ENCODE measurements at regions not wholly inside any gene's neighbourhood (a gene's known extent, or its start where the extent isn't known, plus 50 kb on each side); places are given as distances from the start of the nearest gene placed in this dataset.
A peak's percentile ranks its signal among the peaks of the same experiment; 100 is the strongest.

DNA sequence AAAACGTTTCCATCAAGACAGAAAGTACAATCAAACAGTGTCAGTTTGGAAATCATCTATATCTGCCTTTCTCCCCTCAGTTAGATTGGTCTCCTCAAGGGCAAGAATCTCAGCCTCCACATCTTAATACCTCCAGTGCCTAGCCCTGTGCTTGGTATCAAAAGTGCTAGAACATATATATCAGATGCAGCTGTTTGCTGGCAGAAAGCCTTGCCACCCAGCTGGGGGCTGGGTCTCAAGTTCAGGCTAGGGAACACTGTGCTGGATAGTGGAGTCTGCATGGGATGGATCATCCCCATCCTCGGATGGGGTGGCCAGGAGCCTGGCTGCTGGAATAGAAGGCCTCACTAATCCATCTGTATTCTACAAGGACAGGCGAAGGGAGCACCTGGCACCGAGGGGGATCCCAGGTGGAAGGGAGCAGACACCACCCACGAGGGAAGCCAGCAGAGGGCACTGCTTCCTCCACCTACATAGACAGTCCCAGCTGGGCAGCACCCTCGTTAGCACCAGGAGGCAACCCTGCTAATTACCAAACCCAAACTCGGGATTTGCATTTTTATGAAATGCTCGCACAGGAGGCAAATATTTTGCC is 602.2 kb downstream of the BUD13 start:
- DNase-seq, result peak; percentile 32

DNA sequence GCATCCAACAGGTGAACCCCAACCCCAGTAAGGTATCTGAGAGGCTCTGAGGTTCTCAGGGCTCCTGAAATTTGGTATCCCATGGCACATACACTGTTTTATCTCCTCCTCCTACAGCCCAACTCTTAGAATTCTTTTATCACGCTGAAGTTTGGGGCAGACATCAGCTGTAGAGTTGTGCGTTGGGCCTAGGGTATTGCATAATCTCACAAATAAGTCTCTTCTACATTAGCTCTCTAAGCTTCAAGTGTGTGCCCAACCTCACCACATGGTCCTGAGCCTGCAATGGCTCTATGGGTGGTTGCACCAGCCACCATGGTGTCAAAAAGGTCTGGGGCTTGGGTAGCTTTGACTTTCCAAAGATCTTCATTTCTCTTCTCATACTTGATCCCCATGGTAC is 603.0 kb downstream of the BUD13 start:
- DNase-seq, result no peak

DNA sequence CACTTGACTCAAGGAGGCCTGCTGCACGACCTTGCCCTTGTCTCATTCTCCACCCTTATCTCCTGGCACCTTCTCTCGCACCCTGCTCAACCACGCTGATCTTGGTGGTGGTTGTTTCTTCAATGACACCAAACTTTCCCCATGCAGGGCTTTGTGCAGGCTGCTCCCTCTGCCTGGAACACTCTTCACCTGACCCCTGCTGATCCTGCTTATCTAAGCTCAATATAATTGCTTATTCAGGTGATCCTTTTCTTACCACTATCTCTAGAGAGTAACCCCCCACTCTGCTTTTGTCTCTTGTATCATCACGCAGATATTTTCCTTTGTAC is 604.4 kb downstream of the BUD13 start:
- no peak for DNase-seq

DNA sequence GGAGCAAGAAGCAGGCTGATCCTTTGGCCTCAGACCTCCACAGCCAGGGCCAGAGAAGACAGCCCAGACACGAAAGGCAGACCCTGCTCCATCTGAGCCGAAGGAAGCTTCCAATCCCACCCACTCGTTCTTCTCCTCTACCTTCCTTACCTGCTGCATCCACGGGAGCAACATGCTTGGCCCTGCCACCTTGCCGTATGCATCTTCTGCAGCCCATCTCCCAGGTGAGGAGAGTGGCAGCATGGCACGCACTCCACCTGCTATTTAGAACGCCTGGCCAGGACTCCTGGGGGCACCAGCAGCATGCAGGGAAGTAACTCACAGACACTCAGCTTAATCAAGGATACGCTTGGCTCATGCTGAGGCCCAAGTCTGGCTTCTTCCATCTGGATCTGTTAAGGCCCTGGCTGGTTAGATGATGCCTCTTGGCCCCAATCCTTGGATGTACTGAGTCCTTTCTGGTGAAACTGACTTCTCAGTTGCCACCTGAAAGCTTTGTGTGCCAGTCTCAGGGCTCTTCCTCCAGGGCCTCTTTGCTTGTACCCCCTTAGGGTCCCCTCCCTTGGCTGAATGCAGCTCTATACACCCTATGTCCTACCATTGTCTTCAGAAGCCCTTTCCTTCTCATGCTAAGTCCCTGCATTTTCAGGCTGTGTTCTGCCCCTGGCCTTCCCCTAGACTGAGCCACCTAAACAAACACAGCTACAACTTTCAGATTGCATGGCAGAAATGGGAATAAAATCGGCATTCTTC is 604.9 kb downstream of the BUD13 start:
- DNase-seq, result no peak

DNA sequence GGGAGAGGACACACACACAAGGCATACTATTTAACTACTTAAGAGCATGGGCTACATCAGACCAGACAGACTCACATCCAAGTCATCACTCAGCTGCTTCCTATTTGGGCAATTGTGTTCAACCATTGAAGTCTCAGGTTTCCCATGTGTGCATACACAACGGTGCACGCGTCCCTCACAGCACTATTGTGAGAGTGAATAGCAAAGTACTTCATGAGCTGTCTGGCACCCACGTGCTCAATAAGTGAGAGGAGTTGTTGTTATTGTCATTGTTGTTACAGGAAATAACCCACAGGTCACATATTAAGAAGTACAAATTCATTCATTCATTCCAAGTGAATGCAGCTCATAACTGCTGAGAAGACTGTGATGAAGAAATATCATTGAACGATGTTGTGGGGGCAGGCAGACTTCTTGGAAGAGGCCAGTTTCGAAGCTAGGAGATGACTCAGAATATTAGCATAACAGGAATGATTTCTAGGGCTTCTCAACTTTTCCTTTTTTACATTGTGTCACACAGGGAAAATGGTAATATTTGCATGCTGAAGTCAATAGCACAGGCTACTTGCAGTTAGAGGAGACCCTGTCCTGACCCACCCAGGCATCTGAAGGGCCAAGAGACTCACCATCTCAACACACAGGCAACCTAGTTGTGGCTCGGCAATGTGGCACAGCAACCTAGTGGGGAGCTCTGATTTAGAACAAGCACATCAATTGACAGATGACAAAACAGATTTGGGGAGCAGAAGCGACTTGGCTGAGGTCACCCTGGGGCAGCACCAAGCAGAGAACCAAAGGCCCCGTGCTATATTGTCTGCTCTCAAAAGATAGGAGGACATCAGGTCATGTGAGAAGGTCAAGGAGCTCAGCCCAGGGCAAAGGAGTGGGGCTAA is 606.0 kb downstream of the BUD13 start:
- no peak for DNase-seq

DNA sequence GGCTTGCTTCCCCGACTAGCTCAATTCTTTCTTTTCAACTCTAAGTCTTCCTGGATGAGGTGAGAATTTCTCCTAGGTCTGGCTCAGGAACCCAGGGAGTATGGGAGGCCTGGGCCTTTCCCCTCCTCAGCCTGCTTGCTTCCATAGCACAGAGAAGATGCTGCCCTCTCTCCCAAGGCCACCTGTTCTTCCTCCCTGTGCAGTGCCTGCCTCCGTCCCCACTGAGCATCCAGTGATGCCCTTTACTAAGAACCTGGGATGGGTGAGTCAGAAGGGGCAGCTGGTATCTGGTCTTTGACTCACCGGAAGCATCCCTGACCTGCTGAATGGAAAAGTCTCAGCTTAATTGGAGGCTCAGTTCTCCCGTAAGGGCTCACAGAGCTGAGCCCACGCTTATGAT is 607.9 kb downstream of the BUD13 start:
- no peak for DNase-seq

DNA sequence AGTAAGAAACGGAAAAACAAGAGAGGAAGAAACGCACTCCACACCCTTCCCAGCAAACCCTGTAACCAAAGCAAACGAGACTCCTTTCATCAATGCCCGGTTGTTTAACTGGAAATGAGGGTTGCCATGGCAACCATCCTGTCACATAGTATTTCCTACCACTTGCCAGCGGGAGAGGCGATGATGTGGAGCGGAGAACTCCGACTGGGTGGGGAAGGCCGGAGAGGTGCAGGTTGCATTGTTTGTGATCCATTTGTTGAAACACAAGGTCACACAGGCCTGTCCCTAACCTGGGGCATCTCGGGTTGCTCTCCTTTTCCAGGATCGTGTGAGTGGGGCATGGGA is 609.9 kb downstream of the BUD13 start:
- no peak for DNase-seq

DNA sequence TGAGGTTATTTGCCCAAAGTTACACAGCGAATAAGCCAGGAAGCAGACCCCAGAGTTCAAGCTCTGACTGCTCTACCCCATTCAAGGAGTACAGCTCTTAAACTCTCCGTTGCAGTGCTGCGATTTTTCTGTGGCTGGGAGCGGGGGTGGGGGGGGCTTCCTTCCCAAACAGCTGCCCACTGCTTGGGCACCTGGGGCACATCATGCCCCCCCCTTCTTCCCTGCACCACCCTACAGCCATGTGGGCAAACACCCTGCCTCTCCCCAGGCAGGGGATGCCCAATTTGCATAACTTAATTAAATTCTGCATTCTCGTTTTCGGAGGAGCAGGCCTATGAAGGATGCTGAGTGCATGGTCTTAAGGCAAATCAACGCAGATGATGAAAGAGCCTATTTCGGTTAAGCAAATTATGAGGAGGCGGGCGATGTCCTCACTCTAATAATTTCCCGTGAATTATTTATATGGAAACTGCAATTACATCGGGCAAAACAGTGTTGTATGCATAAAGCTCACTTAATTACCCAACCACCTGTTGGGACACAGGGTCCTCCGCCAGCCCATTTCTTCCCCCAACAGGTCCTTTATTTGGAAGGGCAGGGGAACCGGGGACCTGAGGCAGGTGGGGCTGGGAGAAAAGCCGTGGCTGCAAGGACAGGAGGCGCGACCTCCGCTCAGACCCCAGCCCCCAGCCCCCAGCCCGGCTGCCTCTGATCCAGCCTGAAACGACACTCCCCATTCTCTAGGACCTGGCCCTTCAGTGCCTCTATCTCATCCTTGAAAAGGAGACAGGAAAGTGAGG is 610.5 kb downstream of the BUD13 start:
- no peak for DNase-seq

DNA sequence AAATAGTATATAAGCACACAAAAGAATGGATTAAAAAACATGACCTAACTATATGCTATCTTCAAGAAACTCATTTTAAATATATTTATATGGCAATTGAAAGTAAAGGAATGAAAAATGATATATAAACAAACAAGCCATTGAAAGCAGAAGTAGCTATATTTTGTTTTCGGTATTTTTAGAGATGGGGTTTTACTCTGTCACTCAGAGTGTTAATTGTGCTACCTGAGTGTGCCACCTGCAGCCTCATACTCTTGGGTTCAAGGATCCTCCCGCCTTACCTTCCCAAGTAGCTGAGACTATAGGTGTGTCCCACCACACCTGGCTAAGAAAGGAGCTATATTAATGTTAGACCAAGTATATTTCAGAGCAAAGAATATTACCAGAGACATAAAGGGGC is 624.1 kb downstream of the BUD13 start:
- no peak for DNase-seq

DNA sequence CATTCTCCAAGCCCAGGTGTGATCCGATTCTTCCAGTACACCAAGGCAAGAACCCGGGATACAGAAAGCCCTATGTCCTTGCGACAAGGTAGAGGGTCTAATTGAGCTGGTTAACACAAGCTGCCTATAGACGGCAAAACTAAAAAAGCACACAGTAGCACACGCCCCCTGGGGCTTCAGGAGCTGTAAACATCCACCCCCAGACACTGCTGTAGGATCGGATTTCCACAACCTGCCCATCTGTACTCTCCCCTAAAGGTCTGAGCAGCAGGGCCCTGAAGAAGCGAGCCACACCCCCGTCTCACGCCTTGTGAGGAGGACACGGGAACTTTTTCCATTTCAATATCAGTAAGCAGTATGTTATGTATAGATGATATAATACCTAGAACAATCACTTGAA is 624.7 kb downstream of the BUD13 start:
- DNase-seq, result no peak

DNA sequence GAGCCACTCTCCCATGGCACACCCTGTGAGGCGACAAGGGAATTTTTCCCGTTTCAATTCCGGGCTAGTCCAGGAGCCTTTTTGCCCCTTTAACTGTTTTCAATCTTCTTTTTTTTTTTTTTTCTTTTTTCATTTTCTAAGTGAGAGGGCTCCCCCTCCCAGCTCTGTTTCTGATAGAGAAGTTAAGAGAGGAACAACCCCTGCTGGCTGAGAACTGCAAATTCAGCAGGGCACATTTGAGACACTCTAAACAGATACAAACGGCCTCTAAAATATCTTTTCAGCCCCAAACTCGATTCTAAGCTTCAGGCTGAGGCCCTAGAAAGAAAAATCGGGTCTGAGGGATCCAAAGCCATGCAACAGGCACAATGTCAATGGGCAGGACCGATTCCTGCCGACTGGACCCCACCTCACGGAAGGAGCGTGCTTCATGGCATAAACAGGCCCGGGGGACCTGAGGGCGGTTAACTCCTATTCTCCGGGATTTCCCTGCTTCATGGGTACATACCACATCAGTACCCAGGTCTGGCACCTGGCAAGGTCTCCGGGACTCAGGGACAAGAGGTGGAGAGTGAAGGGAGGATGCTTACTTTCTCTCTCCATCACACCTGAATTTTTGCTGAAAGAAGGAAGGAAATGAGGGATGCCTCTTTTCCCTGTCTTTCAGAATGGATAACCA is 627.5 kb downstream of the BUD13 start:
- DNase-seq, result no peak

DNA sequence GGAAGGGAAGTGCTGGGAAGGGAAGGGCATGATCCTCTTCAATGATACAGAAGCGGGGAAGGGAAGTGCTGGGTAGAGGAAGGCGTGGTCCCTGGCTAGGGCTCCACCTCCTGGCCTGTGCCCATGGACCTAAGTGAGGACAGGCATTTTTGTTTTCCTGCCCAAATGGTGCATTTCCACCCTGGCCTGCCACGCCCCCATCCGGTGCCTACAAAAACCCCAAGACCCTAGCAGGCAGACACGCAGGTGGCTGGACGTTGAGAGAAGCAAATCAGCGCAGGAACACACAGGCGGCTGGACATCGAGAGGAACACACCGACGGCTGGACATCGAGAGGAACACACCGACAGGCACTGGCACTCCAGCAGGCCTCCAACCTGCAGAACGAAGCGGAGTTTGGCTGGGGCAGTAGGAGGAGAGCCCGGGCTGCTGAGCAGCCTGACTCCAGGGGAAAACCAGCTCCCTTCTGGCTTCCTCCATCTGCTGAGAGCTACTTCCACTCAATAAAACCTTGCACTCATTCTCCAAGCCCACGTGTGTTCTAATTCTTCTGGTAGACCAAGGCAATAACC is 628.3 kb downstream of the BUD13 start:
- DNase-seq, result peak; percentile 12

DNA sequence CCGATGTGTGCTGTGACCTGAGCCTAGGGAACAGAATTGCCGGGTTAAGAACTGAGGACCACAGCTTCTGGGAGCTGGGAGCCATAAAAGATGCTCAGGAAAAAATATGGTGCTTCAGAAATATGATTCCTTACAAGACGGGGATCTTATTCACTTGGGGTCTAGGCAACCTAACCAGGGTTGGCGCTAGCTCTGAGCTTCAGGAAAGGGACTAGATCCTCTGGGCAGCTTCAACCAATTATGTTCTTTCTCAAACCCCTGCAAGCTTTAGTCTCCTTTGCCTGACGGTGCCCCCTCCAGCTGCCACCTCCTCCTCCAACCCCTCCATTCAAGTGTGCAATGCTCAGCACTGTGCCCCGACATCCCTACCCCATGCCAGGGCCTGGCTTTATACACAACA is 634.1 kb upstream of the CADM1 start:
- no peak for DNase-seq

DNA sequence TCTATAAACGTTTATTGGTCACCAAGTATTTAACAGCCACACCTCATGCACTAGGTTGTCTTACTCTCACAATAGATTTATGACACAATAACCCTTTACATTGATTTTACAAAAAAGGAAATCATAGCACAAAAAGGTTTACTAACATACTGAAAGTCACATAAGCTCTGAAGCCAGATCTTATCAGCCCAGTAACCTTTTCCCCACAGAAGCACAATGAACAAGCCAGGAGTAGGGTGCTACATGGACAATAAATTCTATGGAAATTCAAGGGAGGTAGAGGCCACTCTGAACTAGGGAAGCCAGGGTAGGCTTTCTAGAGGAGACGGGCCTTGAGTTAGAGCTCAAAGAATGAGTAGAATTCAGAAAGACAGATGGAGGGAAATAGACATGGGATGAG is 633.5 kb upstream of the CADM1 start:
- DNase-seq, result no peak

DNA sequence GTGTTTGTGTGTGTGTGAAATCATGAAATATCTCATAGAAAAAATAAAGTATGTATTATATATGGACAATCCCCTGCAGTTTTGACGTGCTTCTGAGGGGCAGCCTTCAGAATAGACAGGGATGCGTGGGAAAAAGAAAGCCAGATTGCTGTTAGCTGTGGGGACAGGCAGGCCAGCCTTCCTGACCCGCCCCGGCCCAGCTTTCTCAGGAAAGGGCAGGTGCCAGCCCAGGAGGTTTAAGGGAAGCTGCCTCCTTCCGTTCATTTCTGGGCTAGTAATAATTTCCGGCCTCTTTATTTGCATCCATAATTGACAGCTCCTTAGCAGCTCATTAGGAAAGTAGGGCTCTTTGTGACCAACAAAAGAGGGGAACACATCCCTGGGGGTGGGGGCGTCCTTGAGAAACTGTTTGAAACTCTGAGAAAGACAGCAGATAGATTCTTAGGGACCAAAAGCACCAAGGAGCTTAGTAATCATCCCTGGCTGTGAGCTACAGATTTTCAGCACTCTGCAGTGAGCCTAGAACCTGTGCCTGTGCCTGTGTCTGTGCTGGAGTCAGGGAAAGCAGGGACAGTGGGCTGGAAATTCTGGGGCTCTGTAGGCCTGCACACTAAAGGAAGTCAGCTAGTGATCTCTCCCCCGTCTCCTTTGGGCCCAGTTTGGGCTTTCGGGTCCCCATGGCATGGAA is 632.9 kb upstream of the CADM1 start:
- DNase-seq, result no peak

DNA sequence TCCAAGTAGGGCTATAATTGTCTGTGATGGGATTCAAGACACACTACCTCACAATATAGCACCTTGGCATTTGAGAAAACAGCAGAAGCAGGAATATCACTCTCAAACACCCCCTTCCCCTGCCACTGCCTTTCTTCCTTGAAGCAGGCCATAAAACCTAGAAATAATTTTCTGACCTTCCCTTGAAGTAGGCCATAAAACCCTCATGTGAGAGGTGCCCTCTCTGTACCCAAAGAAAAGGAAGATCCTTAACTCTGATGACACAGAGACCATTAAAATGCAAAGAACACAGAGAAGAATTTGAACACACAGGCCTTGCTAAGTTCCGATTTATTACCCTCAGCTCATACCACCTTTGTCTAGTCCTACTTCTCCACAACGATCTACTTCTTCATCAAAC is 631.7 kb upstream of the CADM1 start:
- no peak for DNase-seq

DNA sequence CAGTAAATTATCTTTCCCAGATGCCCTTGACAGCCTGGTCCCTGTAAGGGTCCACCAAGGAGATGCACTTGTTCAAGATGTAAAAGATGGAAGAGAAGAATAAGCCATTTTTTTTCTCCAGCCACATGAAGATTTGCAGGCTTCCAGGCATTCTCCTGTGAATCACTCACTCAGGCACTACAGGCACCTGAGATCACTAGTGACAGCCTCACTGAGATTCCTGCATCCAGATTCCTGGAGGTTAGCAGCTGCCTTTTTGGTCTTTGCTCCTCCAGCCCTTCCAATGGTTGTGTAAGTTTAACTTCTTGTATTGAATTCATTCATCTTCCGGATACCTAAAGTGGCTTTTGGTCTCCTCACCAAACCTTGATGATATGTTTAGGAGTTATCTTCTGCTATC is 630.2 kb upstream of the CADM1 start:
- no peak for DNase-seq

DNA sequence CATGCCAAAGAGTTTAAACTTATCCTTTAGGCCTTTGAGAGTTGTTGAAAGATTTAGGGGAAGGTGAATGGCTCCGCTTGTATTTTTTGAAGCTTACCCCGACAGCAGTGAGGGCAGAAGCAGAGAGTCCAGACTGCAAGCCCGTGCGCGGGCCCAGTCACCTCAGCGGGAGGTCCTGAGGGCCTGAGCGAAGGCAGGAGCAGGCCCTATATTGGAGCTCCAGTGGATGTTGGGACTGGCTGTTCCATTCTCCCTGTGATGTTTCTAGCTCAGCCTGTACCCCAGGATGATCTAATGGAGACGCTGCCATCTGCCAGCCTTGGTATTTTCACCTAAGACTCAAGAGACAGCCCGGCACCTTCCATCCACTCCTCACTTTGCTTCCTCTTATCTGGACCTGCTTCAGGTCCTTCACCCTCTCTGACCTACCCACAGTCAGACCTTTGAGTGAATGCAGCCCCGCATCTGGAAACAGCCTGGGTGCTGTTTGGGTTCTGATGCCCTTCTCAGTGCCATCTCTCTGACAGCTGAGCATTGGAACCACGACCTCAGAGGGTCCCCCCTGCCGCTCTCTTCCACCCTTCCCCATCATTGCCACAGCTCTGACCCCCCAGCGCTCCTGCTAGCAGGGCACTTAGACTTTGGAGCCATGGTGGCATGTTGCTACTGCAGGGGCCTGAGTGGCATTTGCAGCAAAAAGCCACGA is 628.2 kb upstream of the CADM1 start:
- DNase-seq, result no peak

DNA sequence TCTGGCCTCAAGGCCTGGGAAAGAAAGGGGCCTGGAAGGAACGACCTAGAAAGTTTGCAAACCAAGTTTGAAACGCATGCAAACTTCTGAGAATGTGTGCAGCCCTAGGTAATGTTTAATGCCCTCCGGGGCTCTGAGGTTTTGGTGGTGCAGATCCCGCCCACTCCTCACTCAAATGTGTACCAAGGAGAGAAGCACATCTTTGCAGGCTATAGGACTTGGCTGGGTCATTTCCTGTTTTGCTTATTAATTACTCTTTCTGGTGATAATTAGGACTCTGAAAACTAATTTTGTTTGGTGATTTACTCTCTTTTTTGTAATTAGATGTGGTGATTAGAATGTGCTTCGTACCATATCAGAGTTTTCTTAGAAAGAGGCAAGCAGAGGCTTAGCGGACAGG is 625.9 kb upstream of the CADM1 start:
- no peak for DNase-seq

DNA sequence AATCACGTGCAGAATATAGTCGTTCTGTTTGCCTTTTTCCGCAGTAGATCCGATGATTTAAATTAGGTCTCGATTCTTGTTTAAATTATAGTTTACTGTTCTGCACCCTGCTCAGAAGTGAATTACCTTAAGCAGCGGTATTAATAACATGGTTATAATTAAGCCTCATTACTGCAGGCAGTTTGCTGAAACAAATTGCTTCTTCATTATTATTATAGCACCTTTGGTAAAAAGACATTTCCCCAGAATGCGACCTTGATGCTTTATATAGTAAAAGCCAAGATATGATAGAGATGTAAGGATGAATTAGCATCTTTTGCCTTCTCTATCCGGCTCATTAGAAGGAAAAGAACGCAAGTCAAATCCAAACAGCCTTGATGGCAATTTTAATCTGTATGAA is 625.2 kb upstream of the CADM1 start:
- no peak for DNase-seq

DNA sequence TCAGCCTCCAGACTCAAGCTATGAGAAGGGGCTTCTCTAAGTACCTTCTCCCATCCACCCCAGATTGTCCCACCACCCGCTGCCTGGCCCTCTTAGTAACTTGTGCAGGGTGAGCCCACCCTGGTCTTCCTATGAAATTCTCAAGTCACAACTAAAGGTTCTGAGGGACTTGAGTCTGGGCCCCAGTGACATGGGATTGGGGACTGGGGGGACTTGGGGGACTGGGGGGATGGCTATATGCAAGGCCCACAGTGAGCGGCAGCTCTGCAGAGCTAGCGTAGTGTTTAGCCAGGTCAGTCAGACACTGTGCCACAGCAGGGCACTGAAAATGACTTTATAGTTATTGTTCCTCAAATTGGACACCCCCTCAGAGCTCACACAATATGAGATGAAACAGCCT is 622.3 kb upstream of the CADM1 start:
- DNase-seq, result no peak

Data from RPMI8226 (cell line).